Testis (tissue), 2 donors: ENCODE measurements at regions not wholly inside any gene's neighbourhood (a gene's known extent, or its start where the extent isn't known, plus 50 kb on each side); places are given as distances from the start of the nearest gene placed in this dataset.
A peak's percentile ranks its signal among the peaks of the same experiment; 100 is the strongest.

ENCODE experiments used
- DNase-seq: peaks from one replicate; pipeline ENCODE4 v3.0.0-alpha.2; 2019
- H3K27ac ChIP-seq, 2 donors: fragments of 200-600 bp; sonication (generic); one replicate each; pipeline ENCODE4 v1.5.1; 2019
- H3K27me3 ChIP-seq: fragments of 200-600 bp; sonication (generic); one replicate; pipeline ENCODE4 v1.5.1; 2019
- H3K36me3 ChIP-seq: fragments of 200-600 bp; sonication (generic); one replicate; pipeline ENCODE4 v1.5.1; 2017; ENCODE audit warnings: low read depth; ENCODE audit errors: missing control alignments
- H3K4me1 ChIP-seq: fragments of 200-600 bp; sonication (generic); one replicate; pipeline ENCODE4 v1.5.1; 2019
- H3K4me3 ChIP-seq, 2 donors: fragments of 200-600 bp; sonication (generic); one replicate each; pipeline ENCODE4 v1.5.1; 2017 to 2019
- H3K9me3 ChIP-seq: fragments of 200-600 bp; sonication (generic); one replicate; pipeline ENCODE4 v1.5.1; 2017
- POLR2A ChIP-seq: fragments of 450-650 bp; IDR thresholded peaks from one replicate; pipeline ENCODE4 v1.6.1; 2017; ENCODE audit warnings: antibody characterized with exemption, mild to moderate bottlenecking, moderate library complexity
- WGBS, 2 donors: methylation state at CpG; one replicate each; pipeline ENCODE4 v1.1.5; 2018; 5-methylcytosine and 5-hydroxymethylcytosine counted together
- intact Hi-C: fragments of 100-400 bp; cut with DNase I; formaldehyde crosslinking; loops from one replicate; pipeline ENCODE4 v1.15.1; 2023; ENCODE audit warnings: low total_unique reads
- TF ChIP-seq, protein P1 (sequence below), 3 experiments: fragments of 450-650 bp in 2 of 3; fragments of 200-600 bp in 1 of 3; sonication (generic) in 1 of 3; IDR thresholded peaks; one replicate each; pipeline ENCODE4 v1.5.1; 2016 to 2019; ENCODE audit warnings: antibody characterized with exemption in 3 of 3, mild to moderate bottlenecking in 2 of 3, moderate library complexity in 1 of 3

DNA sequence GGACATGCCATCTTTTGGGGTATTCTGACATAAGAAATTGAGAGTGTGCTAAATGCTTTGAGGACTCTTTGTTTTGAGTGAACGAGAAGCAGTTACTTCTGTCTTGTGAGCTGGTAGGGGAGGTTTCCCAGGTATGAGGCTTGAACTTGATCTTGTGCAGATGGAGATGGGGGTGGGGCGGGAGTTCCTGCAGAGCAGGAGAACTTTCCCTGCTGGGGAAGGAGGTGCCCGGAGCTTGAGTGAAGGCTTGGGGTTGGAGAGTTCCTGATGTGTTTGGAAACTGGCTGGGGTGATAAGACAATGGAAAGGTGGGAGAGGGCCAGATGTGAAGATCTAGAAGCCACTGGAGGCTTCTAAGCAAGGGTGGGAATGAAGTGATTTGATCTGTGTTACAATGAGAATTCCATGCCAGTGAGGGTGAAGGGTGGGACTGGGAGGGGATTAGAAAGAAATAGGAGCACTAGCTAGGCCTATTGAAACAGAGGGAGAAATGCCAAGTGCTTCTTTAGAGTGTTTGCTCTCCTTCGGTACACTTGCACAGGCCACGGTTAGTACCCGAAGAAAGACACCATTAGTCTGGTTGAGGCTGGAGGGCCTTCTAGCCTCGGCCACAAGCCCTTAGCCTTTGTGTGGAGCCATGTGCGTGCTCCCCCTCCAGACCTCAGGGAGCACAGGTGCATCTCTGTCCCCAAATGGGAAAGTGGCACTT lies 103.5 kb upstream of the STOX2 start:
- Histone ChIP-seq H3K27ac (no peak overlapping the region), H3K4me3 (no peak overlapping the region), H3K36me3 (no peaks in the 10 kb centered on the region), H3K9me3 (no peaks in the 10 kb centered on the region), H3K27me3 (no peaks in the 10 kb centered on the region), H3K4me1 (no peaks in the 10 kb centered on the region)
- 83 to 90% methylated on average over 8 of the region's 8 CpGs for WGBS, 2 donors
- DNase-seq, result no peak
- intact Hi-C loops, result no loop called here
- no peak for TF ChIP-seq POLR2A
- TF ChIP-seq, protein P1, sequence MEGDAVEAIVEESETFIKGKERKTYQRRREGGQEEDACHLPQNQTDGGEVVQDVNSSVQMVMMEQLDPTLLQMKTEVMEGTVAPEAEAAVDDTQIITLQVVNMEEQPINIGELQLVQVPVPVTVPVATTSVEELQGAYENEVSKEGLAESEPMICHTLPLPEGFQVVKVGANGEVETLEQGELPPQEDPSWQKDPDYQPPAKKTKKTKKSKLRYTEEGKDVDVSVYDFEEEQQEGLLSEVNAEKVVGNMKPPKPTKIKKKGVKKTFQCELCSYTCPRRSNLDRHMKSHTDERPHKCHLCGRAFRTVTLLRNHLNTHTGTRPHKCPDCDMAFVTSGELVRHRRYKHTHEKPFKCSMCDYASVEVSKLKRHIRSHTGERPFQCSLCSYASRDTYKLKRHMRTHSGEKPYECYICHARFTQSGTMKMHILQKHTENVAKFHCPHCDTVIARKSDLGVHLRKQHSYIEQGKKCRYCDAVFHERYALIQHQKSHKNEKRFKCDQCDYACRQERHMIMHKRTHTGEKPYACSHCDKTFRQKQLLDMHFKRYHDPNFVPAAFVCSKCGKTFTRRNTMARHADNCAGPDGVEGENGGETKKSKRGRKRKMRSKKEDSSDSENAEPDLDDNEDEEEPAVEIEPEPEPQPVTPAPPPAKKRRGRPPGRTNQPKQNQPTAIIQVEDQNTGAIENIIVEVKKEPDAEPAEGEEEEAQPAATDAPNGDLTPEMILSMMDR (IDR thresholded peaks at IDR 0.05), result no peak

DNA sequence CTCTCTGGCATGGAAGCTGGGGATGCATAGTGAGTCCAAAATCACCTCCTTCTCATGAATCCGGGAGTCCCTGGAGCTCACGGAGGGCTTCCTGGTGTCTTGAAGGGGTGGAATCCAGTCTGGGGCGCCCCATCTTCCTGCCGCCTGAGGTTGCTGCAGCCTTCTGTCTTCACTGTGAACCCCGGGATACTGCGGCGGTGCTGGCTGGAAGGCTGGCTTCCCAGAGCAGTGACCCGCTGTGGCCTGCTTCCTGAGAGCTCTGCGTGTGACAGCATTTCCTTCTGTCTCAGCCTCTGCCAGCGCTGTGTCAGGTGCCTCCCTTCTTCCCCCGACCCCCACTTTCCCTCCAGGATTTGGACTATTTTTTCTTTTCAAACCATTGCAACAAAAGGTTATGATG lies 98.8 kb upstream of the STOX2 start:
- Histone ChIP-seq H3K4me3 (no peak overlapping the region), H3K36me3 (no peaks in the 10 kb centered on the region), H3K27me3 (no peaks in the 10 kb centered on the region), H3K9me3 (no peaks in the 10 kb centered on the region), H3K27ac (no peak overlapping the region), H3K4me1 (peaks cover 7% of the 10 kb centered on the region)
- DNase-seq, result no peak
- intact Hi-C loops, result no loop called here
- TF ChIP-seq, protein P1 (IDR thresholded peaks at IDR 0.05), result no peak
- no peak for TF ChIP-seq POLR2A
- WGBS, 2 donors, result 61 to 74% methylated on average over 10 to 11 of the region's 11 CpGs

DNA sequence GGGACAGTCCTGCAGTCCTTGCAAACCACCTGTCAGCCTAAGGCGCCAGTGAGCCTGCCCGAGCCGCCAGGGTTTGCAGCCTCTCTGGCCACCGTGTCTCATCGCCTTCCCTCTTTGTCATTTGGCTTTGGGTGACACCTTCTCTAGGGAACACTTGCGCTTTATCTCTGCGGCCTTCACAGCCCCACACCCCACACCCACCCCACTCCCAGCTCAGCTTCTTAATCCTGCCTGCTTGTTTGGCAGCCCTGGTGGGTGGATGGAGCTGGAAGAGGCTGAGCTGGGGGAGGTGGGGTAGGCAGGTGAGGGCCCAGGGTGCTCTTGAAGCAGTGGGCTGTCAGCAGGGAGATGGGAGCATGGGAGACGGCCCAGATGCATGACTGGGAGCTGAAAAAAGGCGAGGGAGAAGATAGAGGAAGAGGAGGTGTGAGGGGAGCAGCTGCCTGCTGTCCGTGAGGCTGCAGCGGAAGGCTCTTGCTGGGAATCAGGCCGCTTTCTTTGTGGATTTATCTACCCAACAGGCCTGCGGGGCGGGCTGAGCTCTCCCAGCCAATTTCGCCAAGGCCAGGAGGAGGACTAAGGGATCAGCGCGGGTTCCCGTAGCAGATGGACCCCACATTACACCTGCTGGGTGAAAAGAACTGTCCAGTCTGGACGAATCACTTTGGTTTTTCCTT lies 97.5 kb upstream of the STOX2 start:
- DNase-seq, result peak; percentile 28
- H3K27ac ChIP-seq, result peak overlapping the region in 1 of 2 donors; percentile 67
- no peaks in the 10 kb centered on the region for H3K27me3 ChIP-seq
- no peak overlapping the region for H3K4me3 ChIP-seq
- H3K9me3 ChIP-seq, result no peaks in the 10 kb centered on the region
- peaks cover 7% of the 10 kb centered on the region for H3K4me1 ChIP-seq
- H3K36me3 ChIP-seq, result no peaks in the 10 kb centered on the region
- 35 to 41% methylated on average over 19 of the region's 19 CpGs for WGBS, 2 donors
- no peak for TF ChIP-seq POLR2A
- TF ChIP-seq, protein P1 (IDR thresholded peaks at IDR 0.05), result no peak
- intact Hi-C loops, result no loop called here

DNA sequence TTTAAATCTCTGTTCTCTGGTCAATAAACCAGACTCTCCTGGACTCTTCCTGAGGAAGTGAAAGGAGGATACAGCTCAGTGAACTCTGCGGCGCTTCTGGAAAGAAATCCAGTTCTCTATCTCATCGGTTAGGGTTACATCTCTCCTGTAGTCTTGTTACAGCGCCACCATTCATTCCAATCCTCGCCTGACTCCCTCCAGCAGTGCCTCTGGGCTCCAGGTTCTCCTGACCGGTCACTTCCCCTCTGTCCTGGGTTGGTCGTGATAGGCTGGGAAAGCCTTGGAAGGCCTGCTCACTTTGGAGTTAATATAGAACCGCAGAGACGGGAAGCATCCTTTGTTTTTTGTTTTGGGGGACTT lies 97.0 kb upstream of the STOX2 start:
- Histone ChIP-seq H3K27ac (peak overlapping the region in 1 of 2 donors; percentile 67), H3K4me3 (no peak overlapping the region), H3K27me3 (no peaks in the 10 kb centered on the region), H3K9me3 (no peaks in the 10 kb centered on the region), H3K4me1 (peaks cover 7% of the 10 kb centered on the region), H3K36me3 (no peaks in the 10 kb centered on the region)
- peak; percentile 43 for DNase-seq
- intact Hi-C loops, result no loop called here
- no peak for TF ChIP-seq POLR2A
- TF ChIP-seq, protein P1 (IDR thresholded peaks at IDR 0.05), result no peak
- 30 to 32% methylated on average over 9 of the region's 9 CpGs for WGBS, 2 donors
